ENCODE measurements at regions not wholly inside any gene's neighbourhood (a gene's known extent, or its start where the extent isn't known, plus 50 kb on each side); places are given as distances from the start of the nearest gene placed in this dataset.
A peak's percentile ranks its signal among the peaks of the same experiment; 100 is the strongest.

GRCh38 chr5:1952444-1953099 is 69.8 kb upstream of the IRX4 start:
- no peaks in the 10 kb centered on the region for H3K27me3 ChIP-seq
- no peak overlapping the region for H3K4me3 ChIP-seq
- 77% methylated on average over 14 of the region's 20 CpGs for WGBS
- DNase-seq (ENCODE audit: low spot score in 2 of 2) = no peak
- H3K36me3 ChIP-seq = no peaks in the 10 kb centered on the region
- no peak overlapping the region for H3K27ac ChIP-seq
- no peaks in the 10 kb centered on the region for H3K9me3 ChIP-seq
- no peak for TF ChIP-seq CTCF (IDR thresholded peaks at IDR 0.05)
- no peak for TF ChIP-seq POLR2A (IDR thresholded peaks at IDR 0.05)
- TF ChIP-seq EP300 (IDR thresholded peaks at IDR 0.05) = no peak
- no peak for TF ChIP-seq POLR2AphosphoS5 (IDR thresholded peaks at IDR 0.05)
- peaks cover 15% of the 10 kb centered on the region for H3K4me1 ChIP-seq

- Histone ChIP-seq H3K4me3 (no peak overlapping the region), H3K27ac (no peak overlapping the region), H3K27me3 (no peaks in the 10 kb centered on the region), H3K9me3 (no peaks in the 10 kb centered on the region), H3K36me3 (no peaks in the 10 kb centered on the region), H3K4me1 (peaks cover 17% of the 10 kb centered on the region)
- TF ChIP-seq POLR2AphosphoS5 (IDR thresholded peaks at IDR 0.05) (no peak), EP300 (IDR thresholded peaks at IDR 0.05) (no peak), POLR2A (IDR thresholded peaks at IDR 0.05) (no peak), CTCF (IDR thresholded peaks at IDR 0.05) (no peak)
- 81% methylated on average over 8 of the region's 8 CpGs for WGBS
- DNase-seq (ENCODE audit: low spot score in 2 of 2) = no peak
These were observed 69.3 kb upstream of the IRX4 start for GRCh38 chr5:1952021-1952420.

DNA sequence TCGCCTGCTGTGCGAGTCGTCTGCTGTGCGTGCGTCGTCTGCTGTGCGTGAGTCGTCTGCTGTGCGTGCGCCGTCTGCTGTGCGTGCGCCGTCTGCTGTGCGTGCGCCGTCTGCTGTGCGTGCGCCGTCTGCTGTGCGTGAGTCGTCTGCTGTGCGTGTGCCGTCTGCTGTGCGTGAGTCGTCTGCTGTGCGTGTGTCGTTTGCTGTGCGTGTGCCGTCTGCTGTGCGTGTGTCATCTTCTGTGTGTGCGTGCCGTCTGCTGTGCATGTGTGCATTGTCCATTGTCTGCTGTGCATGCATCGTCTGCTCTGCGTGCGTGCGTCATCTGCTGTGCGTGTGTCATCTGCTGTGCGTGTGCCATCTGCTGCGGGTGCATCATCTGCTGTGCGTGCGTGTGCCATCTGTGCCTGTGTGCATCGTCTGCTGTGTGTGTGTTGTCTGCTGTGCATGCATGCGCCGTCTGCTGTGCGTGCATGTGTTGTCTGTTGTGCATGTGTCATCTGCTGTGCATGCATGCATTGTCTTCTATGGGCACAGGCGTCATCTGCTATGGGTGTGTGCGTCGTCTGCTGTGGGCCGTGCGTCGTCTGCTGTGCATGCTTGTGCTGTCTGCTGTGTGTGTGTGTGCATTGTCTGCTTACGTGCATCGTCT is 68.6 kb upstream of the IRX4 start:
- WGBS = 89% methylated on average over 26 of the region's 54 CpGs
- Histone ChIP-seq H3K9me3 (no peaks in the 10 kb centered on the region), H3K4me3 (no peak overlapping the region), H3K27me3 (no peaks in the 10 kb centered on the region), H3K27ac (no peak overlapping the region), H3K4me1 (peaks cover 17% of the 10 kb centered on the region), H3K36me3 (no peaks in the 10 kb centered on the region)
- no peak for DNase-seq (ENCODE audit: low spot score in 2 of 2)
- TF ChIP-seq CTCF (IDR thresholded peaks at IDR 0.05) = no peak
- TF ChIP-seq POLR2AphosphoS5 (IDR thresholded peaks at IDR 0.05) = no peak
- TF ChIP-seq EP300 (IDR thresholded peaks at IDR 0.05) = no peak
- no peak for TF ChIP-seq POLR2A (IDR thresholded peaks at IDR 0.05)

DNA sequence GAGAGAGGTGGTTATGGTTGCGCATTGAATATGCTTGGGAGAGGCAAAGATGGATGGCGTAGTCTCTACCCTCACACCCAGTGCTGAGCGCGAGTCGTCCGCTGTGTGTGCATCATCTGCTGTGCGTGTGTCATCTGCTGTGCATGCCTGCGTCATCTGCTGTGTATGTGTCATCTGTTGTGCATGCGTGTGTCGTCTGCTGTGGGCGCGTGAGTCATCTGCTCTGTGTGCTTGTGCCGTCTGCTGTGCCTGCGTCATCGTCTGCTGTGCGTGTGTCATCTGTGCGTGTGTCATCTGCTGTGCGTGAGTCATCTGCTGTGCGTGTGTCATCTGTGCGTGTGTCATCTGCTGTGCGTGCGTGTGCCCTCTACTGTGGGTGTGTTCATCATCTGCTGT is 68.0 kb upstream of the IRX4 start:
- H3K4me3 ChIP-seq = no peak overlapping the region
- WGBS = 91% methylated on average over 11 of the region's 22 CpGs
- no peaks in the 10 kb centered on the region for H3K36me3 ChIP-seq
- no peak for DNase-seq (ENCODE audit: low spot score in 2 of 2)
- H3K27ac ChIP-seq = no peak overlapping the region
- no peaks in the 10 kb centered on the region for H3K27me3 ChIP-seq
- no peaks in the 10 kb centered on the region for H3K9me3 ChIP-seq
- TF ChIP-seq POLR2AphosphoS5 (IDR thresholded peaks at IDR 0.05) (no peak), CTCF (IDR thresholded peaks at IDR 0.05) (no peak), EP300 (IDR thresholded peaks at IDR 0.05) (no peak), POLR2A (IDR thresholded peaks at IDR 0.05) (no peak)
- peaks cover 17% of the 10 kb centered on the region for H3K4me1 ChIP-seq

DNA sequence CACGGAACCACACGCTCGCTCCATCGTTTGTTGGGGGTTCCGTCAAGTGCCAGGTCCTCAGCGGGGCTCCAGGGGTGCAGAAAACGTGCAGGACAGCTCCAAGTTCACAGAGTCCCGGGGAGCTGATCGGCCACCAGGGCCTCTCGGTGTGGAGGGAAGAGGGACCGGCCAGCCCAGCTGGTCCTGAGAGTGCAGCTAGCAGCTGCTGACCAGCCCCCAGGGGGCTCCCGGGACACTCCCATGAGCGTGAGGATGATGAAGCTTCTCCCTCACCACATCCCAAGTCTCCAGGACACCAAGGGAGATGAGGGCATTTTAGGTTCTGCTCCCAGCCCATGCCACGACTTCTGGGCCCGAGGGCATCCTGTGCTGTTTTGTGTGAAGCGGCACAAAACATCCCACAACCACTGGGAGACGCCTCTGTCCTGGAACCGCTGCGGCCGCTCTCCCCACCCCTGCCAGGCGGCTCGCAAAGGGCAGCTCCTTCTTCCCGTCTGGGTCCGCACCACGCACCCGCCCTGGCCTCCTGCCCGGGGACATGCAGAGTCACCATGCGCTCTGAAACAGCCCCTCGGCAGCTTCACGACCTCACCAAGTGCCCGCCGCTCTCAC is 67.5 kb upstream of the IRX4 start:
- peak overlapping the region; percentile 39 for H3K4me3 ChIP-seq
- H3K36me3 ChIP-seq = no peaks in the 10 kb centered on the region
- H3K9me3 ChIP-seq = no peaks in the 10 kb centered on the region
- TF ChIP-seq EP300 (IDR thresholded peaks at IDR 0.05) = no peak
- no peak for TF ChIP-seq CTCF (IDR thresholded peaks at IDR 0.05)
- no peak for TF ChIP-seq POLR2A (IDR thresholded peaks at IDR 0.05)
- TF ChIP-seq POLR2AphosphoS5 (IDR thresholded peaks at IDR 0.05) = no peak
- WGBS = 73% methylated on average over 11 of the region's 32 CpGs
- H3K27ac ChIP-seq = no peak overlapping the region
- H3K4me1 ChIP-seq = peaks cover 17% of the 10 kb centered on the region
- H3K27me3 ChIP-seq = no peaks in the 10 kb centered on the region
- DNase-seq (ENCODE audit: low spot score in 2 of 2) = no peak

All from suprapubic skin (tissue), 4 donors.